Glutamatergic neuron (in vitro differentiated cells): ENCODE measurements at regions not wholly inside any gene's neighbourhood (a gene's known extent, or its start where the extent isn't known, plus 50 kb on each side); places are given as distances from the start of the nearest gene placed in this dataset.

Experiments used
- DNase-seq: peaks from one replicate; pipeline ENCODE4 v3.0.0; 2022
- H3K27ac Mint-ChIP-seq: one replicate; pipeline ENCODE4 v1.8.0; 2020; ENCODE audit warnings: mild to moderate bottlenecking, mixed read lengths, inconsistent platforms; ENCODE audit not compliant: unreplicated experiment
- H3K27me3 Mint-ChIP-seq: one replicate; pipeline ENCODE4 v1.8.0; 2020; ENCODE audit warnings: mild to moderate bottlenecking, moderate library complexity, mixed read lengths, inconsistent platforms; ENCODE audit not compliant: unreplicated experiment
- H3K36me3 Mint-ChIP-seq: one replicate; pipeline ENCODE4 v1.8.0; 2020; ENCODE audit warnings: mild to moderate bottlenecking, mixed read lengths, inconsistent platforms; ENCODE audit not compliant: unreplicated experiment
- H3K4me1 Mint-ChIP-seq: one replicate; pipeline ENCODE4 v1.8.0; 2020; ENCODE audit warnings: mild to moderate bottlenecking, low read depth, mixed read lengths, inconsistent platforms; ENCODE audit not compliant: unreplicated experiment
- H3K4me3 Mint-ChIP-seq: one replicate; pipeline ENCODE4 v1.8.0; 2020; ENCODE audit warnings: mild to moderate bottlenecking, mixed read lengths, inconsistent platforms; ENCODE audit not compliant: unreplicated experiment
- H3K9me3 Mint-ChIP-seq: one replicate; pipeline ENCODE4 v1.8.0; 2020; ENCODE audit warnings: mild to moderate bottlenecking, moderate library complexity, mixed read lengths, inconsistent platforms; ENCODE audit not compliant: unreplicated experiment
- TF ChIP-seq, protein P1 (sequence below): fragments of 200-600 bp; sonication (generic); IDR thresholded peaks from one replicate; pipeline ENCODE4 v1.5.0; 2021; ENCODE audit not compliant: partially characterized antibody, unreplicated experiment

- peaks cover 6% of the 10 kb centered on the region for H3K4me1 Mint-ChIP-seq
- H3K9me3 Mint-ChIP-seq, result peaks cover 6% of the 10 kb centered on the region
- H3K36me3 Mint-ChIP-seq, result peaks cover 5% of the 10 kb centered on the region
- H3K4me3 Mint-ChIP-seq, result no peak overlapping the region
- H3K27me3 Mint-ChIP-seq, result peaks cover 5% of the 10 kb centered on the region
- H3K27ac Mint-ChIP-seq, result no peak overlapping the region
- TF ChIP-seq, protein P1, sequence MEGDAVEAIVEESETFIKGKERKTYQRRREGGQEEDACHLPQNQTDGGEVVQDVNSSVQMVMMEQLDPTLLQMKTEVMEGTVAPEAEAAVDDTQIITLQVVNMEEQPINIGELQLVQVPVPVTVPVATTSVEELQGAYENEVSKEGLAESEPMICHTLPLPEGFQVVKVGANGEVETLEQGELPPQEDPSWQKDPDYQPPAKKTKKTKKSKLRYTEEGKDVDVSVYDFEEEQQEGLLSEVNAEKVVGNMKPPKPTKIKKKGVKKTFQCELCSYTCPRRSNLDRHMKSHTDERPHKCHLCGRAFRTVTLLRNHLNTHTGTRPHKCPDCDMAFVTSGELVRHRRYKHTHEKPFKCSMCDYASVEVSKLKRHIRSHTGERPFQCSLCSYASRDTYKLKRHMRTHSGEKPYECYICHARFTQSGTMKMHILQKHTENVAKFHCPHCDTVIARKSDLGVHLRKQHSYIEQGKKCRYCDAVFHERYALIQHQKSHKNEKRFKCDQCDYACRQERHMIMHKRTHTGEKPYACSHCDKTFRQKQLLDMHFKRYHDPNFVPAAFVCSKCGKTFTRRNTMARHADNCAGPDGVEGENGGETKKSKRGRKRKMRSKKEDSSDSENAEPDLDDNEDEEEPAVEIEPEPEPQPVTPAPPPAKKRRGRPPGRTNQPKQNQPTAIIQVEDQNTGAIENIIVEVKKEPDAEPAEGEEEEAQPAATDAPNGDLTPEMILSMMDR, result no peak
- no peak for DNase-seq
These were observed 67.3 kb downstream of the SYNE3 start for GRCh38 chr14:95449131-95449530.

- TF ChIP-seq, protein P1, result no peak
- peaks cover 6% of the 10 kb centered on the region for H3K4me1 Mint-ChIP-seq
- H3K9me3 Mint-ChIP-seq, result peaks cover 4% of the 10 kb centered on the region
- H3K36me3 Mint-ChIP-seq, result peaks cover 5% of the 10 kb centered on the region
- H3K27ac Mint-ChIP-seq, result no peak overlapping the region
- H3K27me3 Mint-ChIP-seq, result peaks cover 2% of the 10 kb centered on the region
- DNase-seq, result no peak
- H3K4me3 Mint-ChIP-seq, result no peak overlapping the region
These were observed 70.0 kb downstream of the SYNE3 start for GRCh38 chr14:95446470-95446869.

GRCh38 chr14:95445676-95446075 is 70.8 kb downstream of the SYNE3 start:
- peaks cover 2% of the 10 kb centered on the region for H3K9me3 Mint-ChIP-seq
- TF ChIP-seq, protein P1, result no peak
- no peak for DNase-seq
- no peak overlapping the region for H3K4me3 Mint-ChIP-seq
- H3K27me3 Mint-ChIP-seq, result peaks cover 5% of the 10 kb centered on the region
- peaks cover 5% of the 10 kb centered on the region for H3K36me3 Mint-ChIP-seq
- peaks cover 6% of the 10 kb centered on the region for H3K4me1 Mint-ChIP-seq
- H3K27ac Mint-ChIP-seq, result no peak overlapping the region

- Mint-ChIP-seq H3K27me3 (peaks cover 6% of the 10 kb centered on the region), H3K4me3 (no peak overlapping the region), H3K9me3 (peaks cover 1% of the 10 kb centered on the region), H3K36me3 (peaks cover 5% of the 10 kb centered on the region), H3K27ac (no peak overlapping the region), H3K4me1 (peaks cover 6% of the 10 kb centered on the region)
- DNase-seq, result no peak
- TF ChIP-seq, protein P1, result no peak
These were observed 71.3 kb downstream of the SYNE3 start for GRCh38 chr14:95445161-95445560.

- Mint-ChIP-seq H3K9me3 (peaks cover 1% of the 10 kb centered on the region), H3K4me3 (no peak overlapping the region), H3K36me3 (peaks cover 5% of the 10 kb centered on the region), H3K27ac (no peak overlapping the region), H3K4me1 (peaks cover 6% of the 10 kb centered on the region), H3K27me3 (peaks cover 6% of the 10 kb centered on the region)
- DNase-seq, result no peak
- TF ChIP-seq, protein P1, result no peak
These were observed 72.0 kb downstream of the SYNE3 start for GRCh38 chr14:95444132-95445129.
